ENCODE measurements at regions not wholly inside any gene's neighbourhood (a gene's known extent, or its start where the extent isn't known, plus 50 kb on each side); places are given as distances from the start of the nearest gene placed in this dataset.

DNA sequence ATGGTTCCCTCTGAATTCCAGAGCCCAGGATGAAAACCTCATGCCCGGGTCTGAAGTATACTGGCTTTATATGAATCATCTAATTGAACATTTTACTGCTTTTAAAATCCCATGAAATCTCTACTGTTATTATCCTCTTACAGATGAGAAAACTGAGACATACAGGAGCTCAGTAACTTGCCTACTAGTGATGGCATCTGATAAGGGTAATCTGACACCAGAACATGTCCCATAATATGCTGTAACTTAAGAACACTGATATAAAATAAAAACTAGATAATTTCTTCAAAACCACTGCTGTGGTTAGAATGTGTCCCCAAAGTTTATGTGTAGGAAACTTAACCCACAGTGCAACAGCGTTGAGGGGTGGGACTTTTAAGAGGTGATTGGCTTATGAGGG is 219.6 kb upstream of the TMTC1 start:
- DNase-seq (ENCODE audit: low read depth) (no peak), FAIRE-seq (no peak)
- H3K4me3 ChIP-seq (ENCODE audit: low read depth, low read length), result no peak overlapping the region
- H3K36me3 ChIP-seq (ENCODE audit: control insufficient read depth, insufficient read depth, low read length), result no peaks in the 10 kb centered on the region
- TF ChIP-seq, protein P1, sequence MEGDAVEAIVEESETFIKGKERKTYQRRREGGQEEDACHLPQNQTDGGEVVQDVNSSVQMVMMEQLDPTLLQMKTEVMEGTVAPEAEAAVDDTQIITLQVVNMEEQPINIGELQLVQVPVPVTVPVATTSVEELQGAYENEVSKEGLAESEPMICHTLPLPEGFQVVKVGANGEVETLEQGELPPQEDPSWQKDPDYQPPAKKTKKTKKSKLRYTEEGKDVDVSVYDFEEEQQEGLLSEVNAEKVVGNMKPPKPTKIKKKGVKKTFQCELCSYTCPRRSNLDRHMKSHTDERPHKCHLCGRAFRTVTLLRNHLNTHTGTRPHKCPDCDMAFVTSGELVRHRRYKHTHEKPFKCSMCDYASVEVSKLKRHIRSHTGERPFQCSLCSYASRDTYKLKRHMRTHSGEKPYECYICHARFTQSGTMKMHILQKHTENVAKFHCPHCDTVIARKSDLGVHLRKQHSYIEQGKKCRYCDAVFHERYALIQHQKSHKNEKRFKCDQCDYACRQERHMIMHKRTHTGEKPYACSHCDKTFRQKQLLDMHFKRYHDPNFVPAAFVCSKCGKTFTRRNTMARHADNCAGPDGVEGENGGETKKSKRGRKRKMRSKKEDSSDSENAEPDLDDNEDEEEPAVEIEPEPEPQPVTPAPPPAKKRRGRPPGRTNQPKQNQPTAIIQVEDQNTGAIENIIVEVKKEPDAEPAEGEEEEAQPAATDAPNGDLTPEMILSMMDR (IDR thresholded peaks at IDR 0.05; ENCODE audit: insufficient read depth, low read length, severe bottlenecking), result no peak
- no peaks in the 10 kb centered on the region for H3K27me3 ChIP-seq (ENCODE audit: control insufficient read depth, insufficient read depth, low read length)

DNA sequence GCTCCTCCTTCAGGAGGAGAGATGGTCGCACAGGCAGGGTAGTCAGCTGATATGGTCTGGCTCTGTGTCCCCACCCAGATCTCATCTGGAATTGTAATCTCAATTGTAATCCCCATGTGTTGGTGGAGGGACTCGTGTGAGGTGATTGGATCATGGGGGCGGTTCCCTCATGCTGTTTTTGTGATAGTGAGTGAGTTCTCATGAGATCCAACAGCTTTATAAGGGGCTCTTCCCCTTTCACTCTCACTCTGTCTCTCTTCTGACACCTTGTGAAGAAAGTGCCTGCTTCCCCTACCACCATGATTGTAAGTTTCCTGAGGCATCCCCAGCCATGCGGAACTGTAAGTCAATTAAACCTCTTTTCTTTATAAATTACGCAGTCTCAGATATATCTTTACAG is 218.9 kb upstream of the TMTC1 start:
- Histone ChIP-seq H3K36me3 (ENCODE audit: control insufficient read depth, insufficient read depth, low read length) (no peaks in the 10 kb centered on the region), H3K27me3 (ENCODE audit: control insufficient read depth, insufficient read depth, low read length) (no peaks in the 10 kb centered on the region), H3K4me3 (ENCODE audit: low read depth, low read length) (no peak overlapping the region)
- no peak for DNase-seq (ENCODE audit: low read depth)
- no peak for FAIRE-seq
- TF ChIP-seq, protein P1 (IDR thresholded peaks at IDR 0.05; ENCODE audit: insufficient read depth, low read length, severe bottlenecking), result no peak

DNA sequence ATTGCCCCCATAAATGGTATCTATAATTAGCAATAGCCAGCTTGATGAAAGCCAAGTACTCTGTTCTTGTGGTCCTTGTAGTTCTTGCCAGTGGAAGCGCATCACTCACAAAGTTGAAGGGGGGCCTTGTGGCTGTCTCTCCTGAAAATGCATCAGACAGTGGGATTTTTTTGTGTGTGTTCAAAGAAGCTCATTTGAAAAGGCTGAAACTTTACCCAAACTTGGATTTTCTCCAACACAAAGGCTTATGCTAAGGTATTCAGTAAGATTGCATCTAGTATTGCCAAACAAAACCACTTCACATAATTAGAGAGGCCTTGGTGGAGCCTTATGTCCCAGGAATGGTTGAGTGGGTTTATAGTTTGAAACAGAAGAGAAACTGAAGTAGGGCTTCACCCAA is 216.7 kb upstream of the TMTC1 start:
- Histone ChIP-seq H3K27me3 (ENCODE audit: control insufficient read depth, insufficient read depth, low read length) (no peaks in the 10 kb centered on the region), H3K4me3 (ENCODE audit: low read depth, low read length) (no peak overlapping the region), H3K36me3 (ENCODE audit: control insufficient read depth, insufficient read depth, low read length) (no peaks in the 10 kb centered on the region)
- DNase-seq (ENCODE audit: low read depth) (no peak), FAIRE-seq (no peak)
- TF ChIP-seq, protein P1 (IDR thresholded peaks at IDR 0.05; ENCODE audit: insufficient read depth, low read length, severe bottlenecking), result no peak

DNA sequence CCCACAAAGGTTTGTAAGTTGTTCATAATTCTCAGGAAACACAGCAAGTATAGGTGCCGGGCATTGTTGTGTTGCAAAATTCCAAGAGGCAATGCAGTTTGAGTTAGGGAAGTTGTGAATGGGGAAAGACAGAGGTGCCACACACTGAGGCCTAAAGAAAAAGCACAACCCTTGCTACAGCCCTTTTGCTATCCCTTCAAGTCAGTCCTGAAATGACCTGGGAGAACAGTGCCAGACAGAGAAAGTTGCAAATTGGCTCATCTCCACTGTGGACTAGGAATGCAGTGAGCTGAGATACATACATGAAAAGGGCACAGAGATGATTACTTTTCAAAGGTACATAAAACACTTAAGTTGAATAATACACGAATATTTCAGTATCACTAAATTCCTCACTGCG is 213.3 kb upstream of the TMTC1 start:
- H3K36me3 ChIP-seq (ENCODE audit: control insufficient read depth, insufficient read depth, low read length), result no peaks in the 10 kb centered on the region
- no peak for DNase-seq (ENCODE audit: low read depth)

DNA sequence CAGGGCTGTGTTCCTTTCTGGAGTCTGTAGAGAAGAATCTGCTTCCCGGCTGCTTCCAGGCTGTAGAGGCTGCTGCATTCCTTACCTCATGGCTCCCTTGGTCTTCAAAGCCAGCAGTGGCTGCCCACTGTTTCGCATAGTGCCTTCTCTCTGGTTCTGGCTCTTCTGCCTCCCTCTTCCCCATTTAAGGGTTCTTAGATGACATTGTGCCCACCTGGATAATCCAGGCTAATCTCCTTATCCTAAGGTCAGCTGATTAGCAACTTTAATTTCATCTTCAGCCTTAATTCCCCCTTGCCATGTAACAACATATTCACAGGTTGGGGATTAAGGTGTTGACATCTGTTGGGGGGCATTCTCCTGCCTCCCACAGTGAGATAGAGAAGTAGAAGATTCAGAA is 208.6 kb upstream of the TMTC1 start:
- DNase-seq (ENCODE audit: low read depth), result no peak
- FAIRE-seq, result no peak
- Histone ChIP-seq H3K27me3 (ENCODE audit: control insufficient read depth, insufficient read depth, low read length) (no peaks in the 10 kb centered on the region), H3K4me3 (ENCODE audit: low read depth, low read length) (no peak overlapping the region), H3K36me3 (ENCODE audit: control insufficient read depth, insufficient read depth, low read length) (no peaks in the 10 kb centered on the region)
- TF ChIP-seq, protein P1 (IDR thresholded peaks at IDR 0.05; ENCODE audit: insufficient read depth, low read length, severe bottlenecking), result no peak

More for the DNA sequence above, 213.3 kb upstream of the TMTC1 start:
- Histone ChIP-seq H3K27me3 (ENCODE audit: control insufficient read depth, insufficient read depth, low read length) (no peaks in the 10 kb centered on the region), H3K4me3 (ENCODE audit: low read depth, low read length) (no peak overlapping the region)
- FAIRE-seq, result no peak
- TF ChIP-seq, protein P1 (IDR thresholded peaks at IDR 0.05; ENCODE audit: insufficient read depth, low read length, severe bottlenecking), result no peak

DNA sequence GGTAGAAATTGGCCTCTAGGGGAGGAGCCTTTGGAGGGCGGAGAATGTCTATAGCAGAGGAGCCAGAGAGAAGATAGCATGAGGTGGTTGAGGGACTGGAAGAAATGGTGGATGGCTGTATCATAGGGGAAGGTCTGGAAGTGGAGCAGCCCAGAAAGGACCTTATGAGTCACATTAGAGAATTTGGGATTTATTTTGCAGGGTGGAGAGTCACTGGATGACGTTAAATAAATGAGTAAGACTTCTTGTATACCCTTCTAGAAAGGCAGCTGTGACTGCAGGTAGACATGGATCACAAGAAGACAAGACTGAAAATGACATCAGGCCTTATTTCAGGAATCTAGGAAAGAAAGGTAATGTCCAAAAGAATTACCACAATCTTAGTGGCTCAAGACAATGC is 208.2 kb upstream of the TMTC1 start:
- DNase-seq (ENCODE audit: low read depth) (no peak), FAIRE-seq (no peak)
- TF ChIP-seq, protein P1 (IDR thresholded peaks at IDR 0.05; ENCODE audit: insufficient read depth, low read length, severe bottlenecking), result no peak
- Histone ChIP-seq H3K27me3 (ENCODE audit: control insufficient read depth, insufficient read depth, low read length) (no peaks in the 10 kb centered on the region), H3K36me3 (ENCODE audit: control insufficient read depth, insufficient read depth, low read length) (no peaks in the 10 kb centered on the region), H3K4me3 (ENCODE audit: low read depth, low read length) (no peak overlapping the region)
